Effector CD8-positive, alpha-beta T cell (primary cell): ENCODE measurements at regions not wholly inside any gene's neighbourhood (a gene's known extent, or its start where the extent isn't known, plus 50 kb on each side); places are given as distances from the start of the nearest gene placed in this dataset.
"Not testable (repeated sequence)": the region's sequence is repeated elsewhere in the genome, so short reads cannot be mapped to it uniquely, and the experiment has no call there.

Experiments
- DNase-seq: peaks from one replicate; lab custom pipeline; 2025; lab: John Stamatoyannopoulos, UW

DNA sequence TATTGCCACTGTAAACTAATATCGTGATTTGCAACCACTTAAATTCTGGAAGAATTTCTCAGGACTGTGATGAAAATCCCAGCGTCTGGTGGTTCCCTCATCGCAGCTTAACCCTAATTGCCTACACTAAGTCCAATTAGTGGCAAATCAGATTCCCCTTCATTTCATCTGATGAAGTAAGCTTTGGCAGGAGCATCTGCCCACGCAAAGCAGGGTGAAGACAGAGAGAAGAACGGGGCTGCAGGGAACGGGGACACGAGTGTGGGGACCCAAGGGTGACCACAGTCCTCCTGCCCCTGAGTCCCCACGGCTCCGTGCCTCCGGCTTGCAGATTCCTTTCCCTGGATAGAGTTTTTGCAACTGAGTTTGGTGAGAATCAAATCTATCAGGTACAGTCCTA lies 159.5 kb downstream of the LY86 start:
- DNase-seq = no peak

DNA sequence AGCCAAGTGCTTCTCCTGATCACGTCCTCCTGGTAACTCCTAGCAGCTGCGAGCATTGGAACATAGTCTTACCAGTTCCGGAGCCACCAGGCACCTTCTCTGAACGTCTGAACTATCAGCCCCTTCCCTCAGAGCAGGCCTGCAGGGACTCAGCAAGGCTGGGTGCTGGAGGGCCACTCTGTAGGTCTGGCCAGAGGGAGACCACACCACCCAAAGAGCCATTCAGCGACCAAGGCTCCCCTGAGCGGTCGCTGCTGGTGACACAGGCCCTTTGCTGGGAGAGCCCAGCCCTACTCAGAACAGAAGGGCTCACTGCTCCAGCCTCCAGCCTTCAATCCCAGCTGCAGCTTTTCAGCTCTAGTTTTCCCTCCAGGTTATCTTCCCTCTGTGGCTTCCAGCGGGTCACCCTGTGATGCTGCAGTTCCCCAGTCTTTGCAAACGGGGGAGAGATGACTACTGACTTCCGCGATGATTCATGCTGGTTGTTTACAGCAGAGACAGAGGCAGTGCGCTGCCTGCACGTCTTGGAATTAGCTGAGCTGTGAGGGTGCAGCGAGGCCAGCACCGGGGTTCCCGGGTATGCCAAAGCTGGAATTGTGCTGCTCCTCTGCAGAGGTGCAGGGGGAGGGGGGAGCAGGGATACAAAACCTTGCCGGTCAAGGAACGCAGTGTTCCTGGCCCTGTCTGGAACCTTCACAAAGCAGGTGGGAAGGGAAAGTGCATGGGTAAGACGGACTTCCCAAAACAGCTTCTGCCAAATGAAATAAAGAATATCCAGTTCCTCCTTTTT lies 161.4 kb downstream of the LY86 start:
- DNase-seq = no peak

DNA sequence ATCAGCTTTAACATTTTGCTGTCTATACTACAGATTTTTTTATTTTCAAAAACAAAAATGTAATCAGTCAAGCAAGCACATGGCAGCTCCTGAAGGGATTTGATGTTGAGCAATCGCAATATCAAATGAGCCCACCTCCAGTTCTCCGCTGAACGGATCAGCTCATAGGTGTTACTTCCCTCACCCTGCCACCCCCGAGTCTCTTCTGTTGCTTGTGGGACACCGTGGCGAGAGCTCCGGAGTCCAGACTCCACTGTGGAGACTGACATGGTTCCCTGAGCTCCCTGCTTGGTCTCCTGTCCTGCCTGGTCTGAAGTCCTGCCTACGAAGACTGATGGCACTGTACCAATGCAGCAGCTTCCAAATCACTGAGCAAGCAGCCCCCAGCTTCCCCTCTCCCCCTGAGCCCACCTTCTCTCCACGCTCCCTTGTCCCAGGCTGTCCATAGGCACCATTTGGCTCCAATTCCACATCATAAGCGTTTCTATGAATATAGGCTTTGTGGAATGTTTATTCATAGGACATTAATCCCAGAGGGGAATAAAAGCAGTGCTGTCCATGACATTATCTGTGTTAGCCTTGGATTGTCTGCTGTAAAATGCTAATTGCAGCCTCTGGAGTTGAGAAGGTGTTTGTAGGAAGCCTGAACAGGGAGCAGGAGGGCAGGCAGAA lies 162.2 kb downstream of the LY86 start:
- no peak for DNase-seq

DNA sequence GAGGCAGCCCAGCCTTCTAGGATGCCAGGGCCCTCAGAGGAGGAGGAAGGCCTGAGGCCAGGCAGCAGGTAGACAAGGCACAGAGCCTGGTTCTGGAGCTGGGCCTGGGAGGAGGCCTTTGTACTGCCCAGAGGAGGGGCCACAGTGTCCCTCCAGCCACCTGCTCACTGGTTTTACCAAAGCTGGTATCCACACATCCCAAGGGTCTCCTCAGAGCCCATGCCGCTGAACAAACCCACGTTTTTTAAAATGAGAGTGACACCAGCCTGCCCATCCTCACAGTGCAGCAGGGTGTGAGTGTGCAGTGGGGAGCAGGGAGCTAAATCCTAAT lies 162.7 kb downstream of the LY86 start:
- DNase-seq = no peak

DNA sequence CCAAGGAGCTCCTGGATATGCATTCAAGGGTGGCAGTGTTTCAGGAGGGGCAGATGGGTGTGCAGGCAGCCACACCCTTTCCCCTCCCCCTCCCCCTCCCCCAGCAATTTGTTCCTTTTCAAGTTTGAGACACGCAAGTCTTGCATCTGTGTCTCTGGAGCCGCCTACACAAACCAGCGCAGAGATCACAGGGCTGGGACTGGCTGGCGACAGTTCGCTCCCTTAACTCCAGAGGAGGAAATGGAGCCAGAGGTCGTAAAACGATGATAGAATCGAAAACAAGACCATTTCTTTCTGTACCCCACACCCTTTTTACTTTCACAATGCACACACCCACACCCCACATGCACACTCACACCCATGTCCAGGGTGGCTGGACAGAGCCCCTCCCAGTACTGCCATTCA lies 163.1 kb downstream of the LY86 start:
- no peak for DNase-seq

DNA sequence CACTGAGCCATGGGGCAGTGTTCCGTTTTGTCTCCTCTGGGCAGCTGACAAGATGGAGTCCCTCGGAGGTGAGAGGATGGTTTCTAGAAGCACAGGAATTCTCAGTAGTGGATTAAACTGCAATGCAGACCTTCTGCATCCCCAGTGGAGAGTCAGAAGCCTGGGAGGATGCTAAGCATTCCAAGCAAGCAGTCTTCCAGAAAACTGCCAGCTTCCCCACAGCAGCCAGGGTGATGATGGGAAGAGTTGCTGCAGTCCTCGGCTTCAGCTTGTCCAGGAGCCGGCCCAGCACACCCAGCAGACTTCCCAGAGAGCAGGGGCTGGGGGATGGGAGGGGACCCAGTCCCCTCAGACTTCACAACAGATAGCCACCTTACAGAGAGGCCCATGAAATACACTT lies 163.6 kb downstream of the LY86 start:
- no peak for DNase-seq

DNA sequence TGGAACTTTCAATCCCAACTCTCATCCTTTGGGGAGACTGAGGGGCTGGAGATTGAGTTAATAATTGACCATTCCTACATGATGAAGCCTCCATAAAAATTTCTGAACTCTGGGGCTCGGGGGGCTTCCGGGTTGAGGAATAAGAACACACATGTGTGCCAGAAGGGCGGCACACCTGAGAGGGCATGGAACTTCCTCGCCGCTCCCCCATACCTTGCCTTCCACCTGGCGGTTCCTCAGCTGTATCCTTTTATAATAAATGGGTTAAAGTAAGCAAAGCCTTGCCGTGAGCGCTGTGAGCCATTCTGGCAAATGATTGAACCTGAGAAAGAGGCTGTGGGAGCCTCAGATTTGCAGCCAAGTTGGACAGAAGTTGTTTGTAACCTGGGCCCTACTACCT lies 164.8 kb downstream of the LY86 start:
- DNase-seq = no peak

DNA sequence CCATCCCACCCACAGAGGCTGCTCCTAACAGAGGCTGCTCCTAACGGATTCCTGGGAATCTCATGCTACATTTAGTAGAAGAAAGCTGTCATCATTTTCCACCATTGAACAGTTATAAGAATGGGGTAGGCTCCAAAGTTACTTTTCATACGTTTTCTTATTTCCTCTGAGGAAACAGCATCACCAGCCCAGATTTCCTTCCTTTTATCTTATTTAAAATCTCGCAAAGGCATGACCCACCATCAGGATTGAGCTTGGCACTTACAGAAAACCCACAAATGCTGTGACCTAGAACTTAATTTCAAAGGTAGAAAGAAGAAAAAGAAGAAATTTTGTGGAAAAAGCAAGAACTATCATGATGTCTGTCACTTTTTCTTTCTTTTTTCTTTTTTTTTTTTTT lies 168.0 kb downstream of the LY86 start:
- DNase-seq = no peak

DNA sequence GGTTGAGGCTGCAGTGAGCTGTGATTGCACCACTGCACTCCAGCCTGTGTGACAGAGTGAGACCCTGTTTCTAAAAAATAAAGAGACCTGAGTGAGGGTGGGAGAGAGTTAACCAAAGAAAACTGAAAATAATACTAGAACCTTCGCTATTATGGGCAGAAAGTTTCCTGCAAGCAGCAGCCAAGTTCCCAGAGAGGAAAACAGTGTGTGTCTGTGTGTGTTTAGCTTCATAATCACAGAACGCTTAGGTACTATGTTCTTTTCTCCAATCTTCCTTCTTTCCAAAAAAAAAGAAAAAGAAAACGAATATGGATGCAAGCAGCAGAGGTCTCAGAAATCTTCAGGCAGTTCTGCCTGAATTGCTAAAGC lies 170.0 kb downstream of the LY86 start:
- DNase-seq = no peak

DNA sequence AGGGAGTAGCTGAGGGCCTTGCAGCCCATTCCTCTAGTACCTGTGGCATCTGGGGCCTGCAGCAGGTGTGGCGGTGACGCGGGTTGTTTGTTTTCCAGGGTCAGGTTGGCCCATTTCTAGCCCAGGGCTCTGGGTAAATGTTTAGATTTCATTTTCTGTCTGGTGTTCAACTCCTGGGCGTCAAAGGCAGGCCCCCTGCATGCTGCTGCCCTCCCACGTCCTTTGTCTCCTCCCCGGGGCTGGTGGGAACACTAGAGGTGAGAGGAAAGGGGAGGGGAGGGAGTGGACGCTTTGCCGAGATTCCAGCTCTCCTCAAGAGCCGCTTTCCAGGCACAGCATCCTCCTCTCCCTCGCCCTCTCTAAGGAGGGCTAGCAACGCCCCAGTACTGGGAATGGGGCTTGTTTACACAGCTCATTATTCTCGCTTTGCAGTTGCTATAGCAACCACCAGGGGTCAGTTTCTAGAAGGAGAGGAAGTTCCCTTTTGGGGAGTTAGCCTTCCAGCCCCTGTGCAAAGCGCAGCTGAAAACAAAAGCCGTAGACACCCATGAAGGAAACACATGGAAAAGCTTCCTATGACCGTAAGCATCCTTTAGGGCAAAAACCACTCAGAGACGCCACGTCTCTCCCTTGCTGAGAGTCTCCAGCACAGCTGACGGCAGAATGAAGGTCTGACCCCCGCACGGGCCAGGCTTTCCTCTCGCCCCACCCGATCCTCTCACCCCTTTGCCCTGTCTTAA lies 170.6 kb downstream of the LY86 start:
- no peak for DNase-seq

DNA sequence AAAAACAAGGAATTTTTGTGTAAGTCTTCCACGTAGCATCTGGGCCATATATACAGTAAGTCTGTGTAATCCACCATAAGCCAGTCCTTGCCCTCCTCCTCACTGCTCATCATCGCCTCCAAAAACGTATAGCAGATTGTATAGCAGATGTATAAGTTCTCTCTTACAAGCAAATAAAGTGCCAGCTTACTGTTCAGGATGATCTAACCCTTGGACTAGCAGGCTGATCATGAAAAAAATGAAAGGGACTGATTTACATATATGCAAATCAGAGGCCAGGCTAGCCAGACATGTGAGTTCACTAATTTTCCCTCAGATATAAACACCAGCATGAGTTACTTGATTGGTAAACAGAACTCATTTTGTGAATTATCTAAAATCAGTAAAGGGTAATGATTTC lies 171.5 kb downstream of the LY86 start:
- no peak for DNase-seq

DNA sequence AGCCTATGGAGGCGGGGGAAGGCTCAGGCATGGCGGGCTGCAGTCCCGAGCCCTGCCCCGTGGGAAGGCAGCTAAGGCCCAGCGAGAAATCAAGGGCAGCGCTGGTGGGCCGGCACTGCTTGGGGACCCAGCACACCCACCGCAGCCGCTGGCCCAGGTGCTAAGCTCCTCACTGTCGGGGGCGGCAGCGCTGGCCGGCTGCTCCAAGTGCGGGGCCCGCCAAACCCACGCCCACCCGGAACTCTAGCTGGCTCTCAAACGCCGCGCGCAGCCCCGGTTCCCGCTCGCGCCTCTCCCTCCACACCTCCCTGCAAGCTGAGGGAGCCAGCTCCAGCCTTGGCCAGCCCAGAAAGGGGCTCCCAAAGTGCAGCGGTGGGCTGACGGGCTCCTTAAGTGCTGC lies 174.0 kb downstream of the LY86 start:
- not testable (repeated sequence) for DNase-seq

DNA sequence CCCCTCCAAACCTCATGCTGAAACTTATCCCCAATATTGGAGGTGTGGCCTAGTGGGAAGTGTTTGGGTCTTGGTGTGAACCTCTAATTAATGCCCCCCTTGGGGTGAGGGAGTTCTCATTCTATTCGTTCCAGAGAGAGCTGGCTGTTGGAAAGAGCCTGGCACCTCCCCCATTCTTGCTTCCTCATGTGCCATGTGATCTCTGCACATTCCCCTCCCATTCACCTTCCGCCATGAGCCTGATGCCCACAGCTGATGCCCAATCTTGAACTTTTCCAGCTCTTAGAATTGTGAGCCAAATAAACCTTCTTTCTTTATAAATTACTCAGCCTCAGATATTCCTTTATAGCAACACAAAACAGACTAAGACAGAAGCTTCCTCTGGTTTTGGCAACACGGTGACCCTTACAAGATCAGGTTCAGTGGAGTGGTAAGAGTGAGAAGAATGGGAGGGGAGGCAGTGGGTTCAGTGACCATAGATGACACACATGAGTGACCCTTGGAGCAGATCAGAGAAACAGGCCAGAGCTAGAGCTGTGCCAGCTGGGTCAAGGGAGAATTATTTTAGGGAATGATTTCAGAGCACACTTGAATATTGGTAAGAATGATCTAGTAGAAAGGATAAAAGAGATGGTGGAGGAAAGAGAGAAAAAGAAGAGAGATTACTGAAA lies 176.4 kb downstream of the LY86 start:
- no peak for DNase-seq

DNA sequence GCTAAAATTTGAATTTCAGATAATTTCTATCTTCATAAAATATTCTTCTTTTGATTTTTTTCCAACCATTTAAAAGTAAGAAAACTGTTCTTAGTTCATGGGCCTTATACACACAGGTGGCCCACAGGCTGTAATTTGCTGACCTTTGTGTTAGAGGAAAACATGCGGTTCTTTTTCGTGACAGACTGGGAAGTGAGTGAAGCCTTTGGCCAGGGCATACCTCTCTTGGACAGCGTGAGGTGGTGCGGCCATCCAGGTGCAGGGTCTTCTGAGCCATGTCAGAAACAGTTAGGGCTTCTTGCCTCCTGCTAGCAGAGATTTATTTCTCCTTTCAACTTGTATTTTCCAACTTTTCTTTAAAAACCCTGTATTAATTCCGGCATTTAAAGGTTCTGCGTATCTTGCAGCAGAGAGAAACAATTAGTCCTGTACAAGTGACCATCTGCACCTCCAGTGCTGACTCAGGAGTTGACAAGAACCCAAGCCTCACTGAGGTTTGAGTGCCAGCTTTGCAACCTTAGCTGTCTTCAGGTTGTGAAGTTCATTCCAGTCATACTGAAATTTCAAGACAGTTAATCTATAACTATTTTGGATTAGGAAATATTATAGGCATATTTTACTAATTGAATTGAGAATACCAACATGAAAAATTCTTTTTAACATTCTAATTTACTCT lies 177.8 kb downstream of the LY86 start:
- DNase-seq = no peak

DNA sequence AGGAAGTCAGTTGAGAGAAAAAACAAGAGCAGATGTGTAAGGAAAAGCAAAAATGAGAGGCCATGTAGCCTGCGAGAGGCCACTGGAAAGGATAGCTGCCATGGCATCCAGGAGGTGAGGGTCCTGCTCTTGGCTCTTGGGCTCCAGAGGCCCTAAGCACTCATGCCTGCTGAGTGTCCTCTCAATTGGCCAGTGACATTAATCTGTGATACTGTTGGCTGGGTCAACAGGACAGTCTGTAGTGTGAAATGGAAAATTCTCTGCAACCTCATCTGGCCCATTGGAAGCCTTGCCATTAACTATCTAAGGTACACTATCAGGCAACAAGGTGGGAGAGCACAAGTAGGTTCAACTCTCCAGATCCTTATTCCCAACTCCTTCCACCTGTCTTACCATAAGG lies 180.9 kb downstream of the LY86 start:
- DNase-seq = no peak

DNA sequence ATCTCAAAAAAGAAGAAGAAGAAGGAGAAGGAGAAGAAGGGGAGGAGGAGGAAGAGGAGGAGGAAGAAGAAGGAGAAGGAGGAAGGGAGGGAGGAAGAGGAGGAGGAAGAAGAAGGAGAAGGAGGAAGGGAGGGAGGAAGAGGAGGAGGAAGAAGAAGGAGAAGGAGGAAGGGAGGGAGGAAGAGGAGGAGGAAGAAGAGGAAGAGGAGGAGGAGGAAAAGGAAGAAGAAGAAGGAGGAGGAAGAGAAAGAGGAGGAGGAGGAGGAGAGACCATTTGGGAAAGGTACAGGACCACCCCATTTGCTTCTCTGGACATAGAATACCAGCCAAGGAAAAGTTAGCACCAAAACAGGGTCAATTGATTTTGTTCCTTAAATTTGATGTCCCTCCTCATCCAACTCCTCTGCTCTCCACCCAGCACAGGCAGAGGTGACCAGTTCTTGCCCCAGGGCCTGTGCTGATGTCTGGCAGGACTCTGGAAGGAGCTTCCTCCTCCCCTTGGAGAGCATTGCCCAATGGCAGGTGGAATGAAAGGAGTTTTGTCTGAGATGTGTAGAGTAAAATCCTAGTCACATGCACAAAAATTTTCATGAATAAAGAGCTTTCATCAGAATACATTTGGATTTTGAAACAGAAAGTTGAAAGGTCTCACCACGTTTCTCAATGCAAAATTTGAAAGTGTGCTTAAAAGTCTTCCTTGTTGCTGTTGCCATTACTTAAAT lies 182.9 kb downstream of the LY86 start:
- no peak for DNase-seq

DNA sequence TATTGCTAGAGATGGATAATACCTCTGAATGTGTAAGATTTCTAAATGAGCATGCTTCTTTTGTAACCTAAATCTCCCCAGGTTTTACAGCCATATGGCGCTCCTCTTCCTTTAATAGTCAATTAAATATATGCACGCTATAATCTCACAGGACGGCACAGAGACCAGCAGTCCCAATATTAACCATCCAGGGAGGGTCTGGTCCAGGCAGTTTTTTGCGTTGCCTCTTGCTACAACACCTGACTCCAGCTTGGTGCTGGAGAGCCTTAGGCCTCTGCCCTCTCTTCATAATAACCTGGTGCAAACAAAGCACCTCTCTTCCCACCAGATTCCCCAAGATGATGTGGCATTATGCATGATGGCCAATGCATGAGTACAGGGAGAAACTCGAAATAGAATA lies 183.4 kb downstream of the LY86 start:
- DNase-seq = no peak

DNA sequence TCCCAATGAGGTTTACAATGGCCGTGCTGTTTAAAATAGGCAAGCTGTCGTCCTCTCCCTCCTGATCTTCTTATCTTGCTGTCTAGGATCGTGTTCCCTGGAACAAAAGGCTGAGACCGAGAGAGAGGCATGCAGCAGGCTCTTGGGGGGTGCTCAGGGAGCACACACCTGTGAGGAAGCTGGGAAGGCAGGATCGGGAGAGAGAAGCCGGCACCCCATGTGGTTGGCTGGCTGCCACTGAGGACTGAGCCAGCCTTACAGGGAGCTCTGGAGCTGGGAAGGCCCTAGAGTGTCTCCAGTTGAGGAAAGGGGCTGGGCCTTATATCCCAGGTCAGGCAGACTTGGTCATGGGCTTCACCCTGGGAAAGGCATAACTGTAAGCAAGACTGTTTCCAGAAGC lies 184.2 kb downstream of the LY86 start:
- DNase-seq = no peak

DNA sequence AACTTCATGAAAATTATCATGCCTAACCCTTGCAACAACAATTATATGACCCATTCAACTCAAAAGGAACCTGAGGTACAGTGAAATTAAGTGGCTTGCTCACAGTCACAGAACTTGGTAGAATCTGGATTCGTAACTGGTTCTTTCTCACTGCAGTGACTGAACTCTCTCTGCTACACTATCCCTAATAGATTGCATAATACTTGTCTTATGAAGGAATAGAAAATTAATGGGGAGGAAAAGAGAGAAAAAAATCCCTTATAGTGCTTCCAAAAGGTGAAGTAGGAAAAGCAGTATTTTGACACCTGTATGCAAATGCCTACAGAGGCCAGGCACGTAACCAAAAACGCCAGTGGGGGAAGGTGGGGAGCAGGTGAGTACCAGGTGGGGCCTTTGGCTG lies 186.6 kb downstream of the LY86 start:
- no peak for DNase-seq

DNA sequence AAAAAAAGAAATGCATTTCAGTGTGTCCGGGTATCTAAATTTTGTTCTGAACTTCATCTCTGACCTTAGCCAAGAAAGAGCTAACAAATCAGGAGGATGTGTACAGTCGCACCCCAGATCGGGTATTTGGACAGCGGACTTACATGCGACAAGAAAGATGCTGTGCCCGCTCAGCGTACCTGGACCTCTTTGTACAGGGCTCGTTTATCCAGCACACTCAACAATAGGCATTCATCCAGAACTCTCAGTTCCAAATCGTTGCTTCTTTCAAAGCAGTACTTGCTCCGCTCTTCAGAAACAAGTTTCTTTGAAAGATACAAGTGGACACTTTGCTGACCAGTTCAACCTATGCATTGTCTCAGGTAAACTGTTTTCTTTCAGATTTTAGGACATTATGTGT lies 191.7 kb downstream of the LY86 start:
- DNase-seq = no peak

DNA sequence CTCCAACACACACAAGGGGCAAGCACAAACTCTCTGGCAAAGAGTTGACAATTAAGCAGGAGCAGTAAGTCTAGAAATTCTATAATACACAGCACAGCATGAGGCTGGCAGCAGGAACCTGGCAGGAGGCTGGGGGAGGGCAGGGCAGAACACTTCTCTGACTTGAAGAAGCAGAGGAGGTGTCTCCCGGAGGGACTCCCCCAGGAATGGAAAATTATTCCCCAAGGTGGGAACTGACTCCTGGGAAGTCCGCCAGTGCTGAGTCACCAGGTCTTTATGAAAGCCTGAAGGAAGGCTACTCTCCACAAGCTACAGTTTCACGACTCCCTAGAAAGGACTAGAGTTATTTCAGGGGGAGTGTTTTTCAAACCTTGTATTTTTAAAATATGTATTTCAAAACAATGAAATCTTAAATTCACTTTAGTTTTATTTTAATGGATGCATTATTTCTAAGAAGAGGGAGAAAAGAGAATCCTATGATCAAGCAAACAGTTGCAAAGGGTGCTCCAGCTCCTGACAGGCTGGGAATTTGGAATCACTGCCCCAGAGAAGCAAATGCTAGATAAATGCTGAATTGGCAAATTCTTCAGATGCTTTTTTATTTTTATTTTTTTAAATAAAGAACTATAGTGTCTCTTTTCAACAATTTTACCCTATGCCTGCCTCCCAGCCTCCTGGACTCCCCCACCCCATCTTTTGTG lies 192.8 kb downstream of the LY86 start:
- DNase-seq = no peak
